ENCODE measurements at regions not wholly inside any gene's neighbourhood (a gene's known extent, or its start where the extent isn't known, plus 50 kb on each side); places are given as distances from the start of the nearest gene placed in this dataset.

GRCh38 chrX:20884565-20884964, 489.7 kb upstream of the CNKSR2 start:
- no peak for DNase-seq (ENCODE audit: low read depth in 2 of 2, low spot score in 1 of 2)

- DNase-seq (ENCODE audit: low read depth in 2 of 2, low spot score in 1 of 2), result no peak
Measured at GRCh38 chrX:20863649-20864048, 510.6 kb upstream of the CNKSR2 start.

DNA sequence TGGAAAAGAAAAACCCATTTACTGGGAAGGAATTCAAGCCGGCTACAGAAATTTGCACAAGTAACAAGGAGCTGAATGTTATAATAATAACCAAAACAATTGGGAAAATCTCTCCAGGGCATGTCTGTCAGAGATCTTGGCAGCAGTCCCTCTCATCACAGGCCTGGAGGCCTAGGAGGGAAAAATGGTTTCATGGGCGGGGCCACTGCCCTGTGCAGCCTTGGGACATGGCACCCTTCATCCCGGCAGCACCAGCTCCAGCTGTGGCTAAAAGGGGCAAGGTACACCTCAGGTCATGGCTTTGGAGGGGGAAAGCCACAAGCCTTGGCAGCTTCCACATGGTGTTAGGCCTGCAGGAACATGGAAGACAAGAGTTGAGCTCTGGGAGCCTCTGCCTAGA, 513.1 kb upstream of the CNKSR2 start:
- DNase-seq (ENCODE audit: low read depth in 2 of 2, low spot score in 1 of 2), result no peak

GRCh38 chrX:20857746-20858145, 516.5 kb upstream of the CNKSR2 start:
- DNase-seq (ENCODE audit: low read depth in 2 of 2, low spot score in 1 of 2), result no peak

DNA sequence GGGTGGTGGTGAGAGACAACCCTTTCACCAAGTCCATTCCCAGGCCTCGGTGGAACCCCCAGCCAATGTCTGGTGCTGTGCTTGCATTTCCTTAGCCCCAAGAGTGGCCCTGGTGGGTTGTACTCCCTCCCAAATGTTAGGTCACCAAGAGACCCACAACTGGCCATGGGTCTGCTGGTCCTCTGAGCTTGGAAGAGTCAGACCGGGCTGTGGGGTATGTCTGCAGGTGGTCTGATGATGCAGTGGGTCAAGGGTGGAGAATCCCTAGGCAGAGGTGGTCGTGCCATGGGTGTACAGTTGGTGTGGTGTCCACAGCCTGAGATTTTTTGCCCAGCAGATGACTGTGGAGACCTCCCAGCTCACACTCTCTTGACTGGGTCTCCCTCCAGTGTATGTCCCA, 535.7 kb upstream of the CNKSR2 start:
- DNase-seq (ENCODE audit: low read depth in 2 of 2, low spot score in 1 of 2), result no peak

DNA sequence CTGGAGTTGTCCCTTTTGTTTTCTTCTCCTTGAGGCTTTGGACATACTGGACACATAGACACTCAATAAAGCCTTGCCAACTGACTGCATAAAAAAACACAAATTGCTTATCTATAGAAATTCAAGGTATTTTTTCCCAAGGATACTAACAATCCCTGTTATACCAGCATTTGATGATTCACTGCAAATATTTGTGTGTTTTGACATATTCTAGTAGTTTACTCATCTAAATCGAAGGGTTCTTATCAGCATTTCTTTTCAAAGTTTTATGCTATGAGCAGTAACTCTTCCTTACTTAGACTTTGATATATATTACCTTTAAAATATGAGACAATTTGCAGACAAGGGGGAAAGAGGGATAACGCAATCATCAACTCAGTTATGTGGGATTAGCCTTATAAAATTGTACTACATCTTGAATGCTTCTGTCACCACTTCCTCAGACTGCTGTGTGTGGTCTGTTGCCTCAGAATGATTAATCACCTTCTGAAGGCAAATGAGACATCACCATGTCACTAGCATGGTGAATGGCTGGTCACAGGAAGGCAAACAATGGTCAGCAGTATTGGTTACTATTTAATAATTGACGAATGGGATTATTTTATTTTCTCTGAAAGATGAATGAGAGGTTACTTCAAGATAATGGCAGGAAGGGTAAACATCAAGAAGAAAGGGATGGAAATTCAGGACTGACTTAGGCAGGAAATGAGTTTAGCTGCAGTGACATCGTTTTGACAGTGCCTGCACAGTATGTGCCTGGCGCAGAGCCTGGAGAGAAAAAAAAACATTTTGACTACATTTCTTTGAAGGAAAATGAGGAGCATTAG, 544.3 kb upstream of the CNKSR2 start:
- DNase-seq (ENCODE audit: low read depth in 2 of 2, low spot score in 1 of 2), result no peak

GRCh38 chrX:20825984-20826383, 548.2 kb upstream of the CNKSR2 start:
- DNase-seq (ENCODE audit: low read depth in 2 of 2, low spot score in 1 of 2), result no peak

- no peak for DNase-seq (ENCODE audit: low read depth in 2 of 2, low spot score in 1 of 2)
Measured at GRCh38 chrX:20803971-20804370, 537.3 kb upstream of the RPS6KA3 start.

- DNase-seq (ENCODE audit: low read depth in 2 of 2, low spot score in 1 of 2), result no peak
Measured at GRCh38 chrX:20802036-20802435, 535.3 kb upstream of the RPS6KA3 start.

DNA sequence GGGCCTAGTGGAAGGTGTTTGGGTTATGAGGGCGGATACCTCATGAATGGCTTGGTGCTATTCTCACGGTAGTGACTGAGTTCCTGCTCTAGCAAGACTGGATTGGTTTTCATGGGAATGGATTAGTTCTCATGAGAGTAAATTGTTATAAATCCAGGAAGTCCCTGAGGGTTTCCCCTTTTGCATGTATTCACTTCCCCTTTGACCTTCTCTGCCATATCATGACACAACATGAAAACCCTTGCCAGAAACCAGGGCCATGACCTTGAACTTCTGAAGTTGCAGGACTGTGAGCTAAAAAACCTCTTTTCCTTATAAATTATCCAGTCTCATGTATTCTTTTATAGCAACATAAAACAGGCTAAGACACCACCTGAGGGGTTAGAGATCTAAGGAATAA, 529.7 kb upstream of the RPS6KA3 start:
- DNase-seq (ENCODE audit: low read depth in 2 of 2, low spot score in 1 of 2), result no peak

- DNase-seq (ENCODE audit: low read depth in 2 of 2, low spot score in 1 of 2), result no peak
Measured at GRCh38 chrX:20789103-20789502, 522.4 kb upstream of the RPS6KA3 start.

DNA sequence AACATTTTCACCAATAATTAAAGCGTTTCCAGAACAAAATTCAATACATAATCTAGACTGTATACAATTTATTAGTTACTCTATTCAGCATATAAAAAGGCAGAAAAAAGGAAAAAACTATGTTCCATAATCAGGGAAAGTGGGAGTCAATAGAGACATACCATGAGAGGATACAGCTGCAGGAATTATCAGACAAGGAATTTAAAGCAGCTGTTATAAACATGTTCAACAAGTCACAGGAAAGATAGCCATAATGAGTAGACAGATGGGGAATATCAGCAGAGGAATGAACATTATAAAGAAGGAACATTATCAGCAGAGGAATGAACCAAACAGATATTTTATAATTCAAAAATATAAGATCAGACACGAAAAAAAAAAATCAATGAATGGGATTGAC, 500.6 kb upstream of the RPS6KA3 start:
- DNase-seq (ENCODE audit: low read depth in 2 of 2, low spot score in 1 of 2), result no peak

DNA sequence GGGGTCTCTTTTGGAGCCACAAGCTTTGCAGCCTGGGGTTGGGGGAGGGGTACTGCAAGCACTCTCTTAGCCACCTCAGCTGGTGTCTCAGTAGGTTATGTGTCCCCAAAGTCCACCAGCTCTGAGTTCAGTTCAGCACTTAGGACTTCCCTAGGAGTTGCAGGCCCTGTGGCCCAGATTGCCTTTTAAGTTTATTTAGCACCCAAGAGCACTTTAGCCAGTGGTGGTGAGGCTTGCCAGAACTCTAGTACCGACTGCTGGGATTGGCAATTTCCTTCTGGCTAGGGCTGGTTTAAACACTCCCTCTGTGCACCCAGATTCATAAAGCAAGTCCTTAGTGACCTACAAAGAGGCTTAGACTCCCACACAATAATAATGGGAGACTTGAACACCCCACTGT, 489.9 kb upstream of the RPS6KA3 start:
- no peak for DNase-seq (ENCODE audit: low read depth in 2 of 2, low spot score in 1 of 2)

- DNase-seq (ENCODE audit: low read depth in 2 of 2, low spot score in 1 of 2), result no peak
Measured at GRCh38 chrX:20753076-20753475, 486.4 kb upstream of the RPS6KA3 start.

- DNase-seq (ENCODE audit: low read depth in 2 of 2, low spot score in 1 of 2), result no peak
Measured at GRCh38 chrX:20746690-20747089, 480.0 kb upstream of the RPS6KA3 start.

GRCh38 chrX:20743046-20743445, 476.3 kb upstream of the RPS6KA3 start:
- no peak for DNase-seq (ENCODE audit: low read depth in 2 of 2, low spot score in 1 of 2)

GRCh38 chrX:20742106-20742505, 475.4 kb upstream of the RPS6KA3 start:
- no peak for DNase-seq (ENCODE audit: low read depth in 2 of 2, low spot score in 1 of 2)

DNA sequence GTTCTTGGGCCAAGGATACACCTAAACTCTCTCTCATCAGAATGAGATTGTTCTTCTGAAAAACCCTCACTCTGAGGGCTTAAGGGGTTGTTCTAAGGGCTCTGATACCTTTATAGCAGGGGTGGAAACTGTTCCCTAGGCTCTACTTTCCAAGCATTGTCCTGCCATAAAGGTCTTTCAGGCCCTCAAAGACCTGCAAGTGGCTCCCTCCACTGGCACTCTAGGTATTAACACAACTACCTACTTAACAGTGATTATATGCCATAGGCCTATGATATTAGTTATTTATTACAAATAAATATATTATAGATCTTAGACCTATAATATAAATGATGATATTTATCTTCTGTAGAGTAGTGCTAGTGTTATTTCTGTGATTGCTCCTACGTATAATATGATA, 473.7 kb upstream of the RPS6KA3 start:
- DNase-seq (ENCODE audit: low read depth in 2 of 2, low spot score in 1 of 2), result no peak

- DNase-seq (ENCODE audit: low read depth in 2 of 2, low spot score in 1 of 2), result no peak
Measured at GRCh38 chrX:20739038-20739745, 472.5 kb upstream of the RPS6KA3 start.

GRCh38 chrX:20729416-20729815, 462.7 kb upstream of the RPS6KA3 start:
- DNase-seq (ENCODE audit: low read depth in 2 of 2, low spot score in 1 of 2), result no peak

GRCh38 chrX:20727447-20727846, 460.7 kb upstream of the RPS6KA3 start:
- DNase-seq (ENCODE audit: low read depth in 2 of 2, low spot score in 1 of 2), result no peak

DNA sequence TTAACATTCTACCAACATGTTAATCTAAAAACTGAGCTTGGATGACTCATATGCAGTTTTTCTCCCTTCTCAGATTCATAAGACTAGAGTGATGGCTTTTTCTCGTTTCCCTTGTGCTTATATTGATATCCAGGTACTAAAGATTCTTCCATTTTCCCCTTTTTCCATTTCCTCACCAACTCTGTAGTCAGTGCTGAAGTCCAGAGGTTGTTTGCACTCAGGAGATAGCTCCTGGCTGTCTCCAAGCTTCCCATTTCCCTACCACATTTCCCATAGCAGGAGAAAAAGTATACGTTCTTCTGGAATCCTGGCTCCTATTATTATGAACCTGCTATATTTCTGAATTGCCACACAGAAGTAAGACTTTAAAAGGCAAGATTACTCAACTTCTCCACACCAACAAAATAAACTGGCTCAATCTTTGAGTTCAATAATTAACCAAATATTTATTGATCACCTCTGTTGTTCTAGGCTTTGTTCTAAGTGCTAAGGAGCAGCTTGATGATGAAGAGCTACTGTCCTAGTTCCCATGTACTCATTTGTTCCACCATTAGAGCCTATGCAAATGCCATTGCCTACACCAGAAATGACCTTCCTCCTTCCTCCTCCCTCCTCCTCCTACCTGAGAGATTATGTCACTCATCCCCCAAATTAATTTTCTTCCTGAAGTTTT, 454.4 kb upstream of the RPS6KA3 start:
- no peak for DNase-seq (ENCODE audit: low read depth in 2 of 2, low spot score in 1 of 2)
